H1 (cell line): ENCODE measurements at regions not wholly inside any gene's neighbourhood (a gene's known extent, or its start where the extent isn't known, plus 50 kb on each side); places are given as distances from the start of the nearest gene placed in this dataset.

Experiments
- CTCF ChIA-PET: fragments of 300-600 bp; sonication (Branson Sonifier 250); formaldehyde crosslinking; loops from one replicate; lab custom pipeline; 2021; ENCODE audit not compliant: partially characterized antibody; lab: Charles Lee
- POLR2A ChIA-PET: fragments of 300-600 bp; sonication (Branson Sonifier 250); formaldehyde crosslinking; loops from one replicate; lab custom pipeline; 2021; ENCODE audit warnings: inconsistent platforms; ENCODE audit not compliant: partially characterized antibody; lab: Charles Lee
- DNase-seq, 2 experiments: peaks; one replicate each; pipeline versions ENCODE4 v3.0.0 to v3.0.0-alpha.2; 2010 to 2022; ENCODE audit warnings: low spot score in 2 of 2, low read depth in 1 of 2, mixed read lengths in 1 of 2
- FAIRE-seq: peaks from 2 replicates; lab custom pipeline; 2011; peaks lifted over from hg19 to GRCh38; lab: Jason Lieb, UNC
- H2AFZ ChIP-seq: 2 replicates; pipeline ENCODE4 v1.8.1; 2012; ENCODE audit warnings: low read length, inconsistent platforms
- H2AK5ac ChIP-seq: 2 replicates; pipeline ENCODE4 v1.6.1; 2013; ENCODE audit warnings: low read depth, low read length
- H2BK120ac ChIP-seq: replicated peaks from 2 replicates; pipeline ENCODE3; 2013; ENCODE audit warnings: low read depth, low read length, inconsistent platforms
- H2BK12ac ChIP-seq: 2 replicates; pipeline ENCODE4 v1.6.1; 2013; ENCODE audit warnings: low read depth, low read length
- H2BK15ac ChIP-seq: 2 replicates; pipeline ENCODE4 v1.6.1; 2013; ENCODE audit warnings: low read length
- H2BK20ac ChIP-seq: 2 replicates; pipeline ENCODE4 v1.6.1; 2013; ENCODE audit warnings: low read length
- H2BK5ac ChIP-seq: 2 replicates; pipeline ENCODE4 v1.6.1; 2013; ENCODE audit warnings: low read depth, low read length
- H3K14ac ChIP-seq: 2 replicates; pipeline ENCODE4 v1.6.1; 2013; ENCODE audit warnings: inconsistent platforms; ENCODE audit not compliant: insufficient read length
- H3K18ac ChIP-seq: 2 replicates; pipeline ENCODE4 v1.6.1; 2013; ENCODE audit warnings: low read length; ENCODE audit errors: extremely low read depth
- H3K23ac ChIP-seq: 2 replicates; pipeline ENCODE4 v1.6.1; 2013; ENCODE audit warnings: inconsistent platforms; ENCODE audit not compliant: insufficient read length
- H3K23me2 ChIP-seq: 2 replicates; pipeline ENCODE4 v1.6.1; 2013; ENCODE audit warnings: low read depth, low read length
- H3K27ac ChIP-seq: 2 replicates; pipeline ENCODE4 v1.6.1; 2011; ENCODE audit warnings: low read depth, low read length, inconsistent platforms
- H3K27me3 ChIP-seq, 4 experiments: replicated peaks in 1 of 4; 1 replicate in 1 of 4; 2 replicates in 3 of 4; pipeline versions ENCODE4 v1.6.1 to v1.8.1; 2011 to 2013; ENCODE audit warnings: low read length in 3 of 4, mild to moderate bottlenecking in 3 of 4, inconsistent platforms in 2 of 4, mixed read lengths in 2 of 4, moderate library complexity in 1 of 4; ENCODE audit not compliant: control insufficient read depth in 3 of 4, insufficient read depth in 3 of 4; ENCODE audit errors: extremely low read depth in 1 of 4
- H3K36me3 ChIP-seq, 4 experiments: 2 replicates each; pipeline versions ENCODE4 v1.6.1 to v1.8.1; 2011 to 2013; ENCODE audit warnings: mild to moderate bottlenecking in 4 of 4, low read length in 3 of 4, moderate library complexity in 2 of 4, control low read depth in 1 of 4, inconsistent platforms in 1 of 4; ENCODE audit not compliant: insufficient read depth in 4 of 4, control insufficient read depth in 2 of 4
- H3K4ac ChIP-seq: replicated peaks from 2 replicates; pipeline ENCODE3; 2013; ENCODE audit warnings: low read length, low read depth, mixed read lengths, inconsistent platforms; ENCODE audit not compliant: insufficient read length
- H3K4me1 ChIP-seq, 4 experiments: replicated peaks in 1 of 4; 1 replicate in 1 of 4; 2 replicates in 3 of 4; pipeline versions ENCODE4 v1.6.1 to v1.8.1; 2011 to 2013; ENCODE audit warnings: low read length in 3 of 4, inconsistent platforms in 2 of 4, mixed read lengths in 1 of 4; ENCODE audit not compliant: insufficient read depth in 4 of 4, control insufficient read depth in 3 of 4
- H3K4me2 ChIP-seq, 2 experiments: 2 replicates each; pipeline versions ENCODE4 v1.6.1 to v1.8.1; 2011 to 2013; ENCODE audit warnings: low read depth in 2 of 2, low read length in 2 of 2, control low read depth in 1 of 2, inconsistent platforms in 1 of 2, mild to moderate bottlenecking in 1 of 2; ENCODE audit not compliant: insufficient read depth in 1 of 2
- H3K4me3 ChIP-seq, 4 experiments: fragments of 200-600, 300-600 bp in 1 of 4; sonication (generic), shearing (Covaris generic), sonication (Bioruptor Twin) in 1 of 4; 2 replicates each; pipeline versions ENCODE4 v1.5.1 to v1.8.1; 2011 to 2016; ENCODE audit warnings: low read length in 4 of 4, low read depth in 3 of 4, control low read depth in 2 of 4, inconsistent platforms in 2 of 4, mild to moderate bottlenecking in 2 of 4, mixed read lengths in 1 of 4, moderate library complexity in 1 of 4; ENCODE audit not compliant: insufficient read depth in 2 of 4; ENCODE audit errors: extremely low read depth in 1 of 4
- H3K56ac ChIP-seq: replicated peaks from 2 replicates; pipeline ENCODE3; 2013; ENCODE audit warnings: low read depth, mild to moderate bottlenecking, mixed read lengths, low read length, inconsistent platforms; ENCODE audit not compliant: insufficient read length
- H3K79me1 ChIP-seq: 2 replicates; pipeline ENCODE4 v1.6.1; 2013; ENCODE audit warnings: low read depth, low read length, control low read depth
- H3K79me2 ChIP-seq, 2 experiments: 2 replicates each; pipeline versions ENCODE4 v1.6.1 to v1.8.1; 2012 to 2013; ENCODE audit warnings: low read length in 2 of 2, mild to moderate bottlenecking in 2 of 2, inconsistent platforms in 1 of 2; ENCODE audit not compliant: insufficient read depth in 2 of 2, control insufficient read depth in 1 of 2
- H3K9ac ChIP-seq, 4 experiments: replicated peaks in 1 of 4; 1 replicate in 1 of 4; 2 replicates in 3 of 4; pipeline versions ENCODE4 v1.6.1 to v1.8.1; 2011 to 2013; ENCODE audit warnings: low read depth in 3 of 4, low read length in 3 of 4, control low read depth in 2 of 4, mild to moderate bottlenecking in 2 of 4, moderate library complexity in 2 of 4, inconsistent platforms in 1 of 4; ENCODE audit errors: extremely low read depth in 1 of 4
- H3K9me3 ChIP-seq, 2 experiments: 2 replicates each; pipeline versions ENCODE4 v1.6.1 to v1.8.1; 2012 to 2013; ENCODE audit warnings: mild to moderate bottlenecking in 2 of 2, moderate library complexity in 2 of 2, control low read depth in 1 of 2, inconsistent platforms in 1 of 2, low read depth in 1 of 2, low read length in 1 of 2, mixed read lengths in 1 of 2; ENCODE audit not compliant: insufficient read depth in 2 of 2
- H4K20me1 ChIP-seq, 2 experiments: replicated peaks in 1 of 2; 2 replicates each; pipeline versions ENCODE3 to v1.8.1; 2011 to 2013; ENCODE audit warnings: inconsistent platforms in 2 of 2, low read length in 2 of 2, mild to moderate bottlenecking in 1 of 2; ENCODE audit not compliant: insufficient read depth in 2 of 2, control insufficient read depth in 1 of 2
- H4K5ac ChIP-seq: 2 replicates; pipeline ENCODE4 v1.6.1; 2013; ENCODE audit warnings: low read length, low read depth, mixed read lengths, inconsistent platforms; ENCODE audit not compliant: insufficient read length
- H4K8ac ChIP-seq: 2 replicates; pipeline ENCODE4 v1.8.0; 2013; ENCODE audit warnings: mild to moderate bottlenecking, moderate library complexity, low read length, inconsistent platforms; ENCODE audit not compliant: insufficient read depth; ENCODE audit errors: extremely low read depth
- H4K91ac ChIP-seq: replicated peaks from 2 replicates; pipeline ENCODE3; 2013; ENCODE audit warnings: low read length, mixed read lengths, inconsistent platforms; ENCODE audit not compliant: insufficient read length
- CBX8 ChIP-seq: fragments of 300-800, 300-1000 bp; sonication (generic); IDR thresholded peaks from 2 replicates; pipeline ENCODE4 v1.7.1; 2016; ENCODE audit warnings: low read depth, low read length, borderline replicate concordance
- RAD21 ChIP-seq, 2 experiments: IDR thresholded peaks in 1 of 2; conservative IDR thresholded peaks in 1 of 2; 2 replicates each; pipeline ENCODE4 v1.6.1; 2011; ENCODE audit warnings: low read depth in 2 of 2, low read length in 2 of 2, improper control_type of control experiment in 1 of 2, inconsistent platforms in 1 of 2, mild to moderate bottlenecking in 1 of 2, moderate library complexity in 1 of 2
- TEAD4 ChIP-seq: IDR thresholded peaks from 2 replicates; pipeline ENCODE4 v1.6.1; 2012; ENCODE audit warnings: low read depth, low read length, inconsistent platforms, mixed read lengths
- WGBS, 2 experiments: shearing (Covaris generic) in 1 of 2; methylation state at CpG; one replicate each; pipeline versions ENCODE4 v1.1.6 to v1.1.7; 2013 to 2015; ENCODE audit warnings: low lambda C conversion rate in 2 of 2, mixed read lengths in 2 of 2, inconsistent platforms in 1 of 2, low coverage in 1 of 2, missing lambda C conversion rate in 1 of 2; ENCODE audit not compliant: insufficient replicate concordance in 2 of 2, insufficient coverage in 1 of 2, insufficient read length in 1 of 2; ENCODE audit errors: extremely low coverage in 1 of 2, missing lambda C conversion rate in 1 of 2; 5-methylcytosine and 5-hydroxymethylcytosine counted together
- TF ChIP-seq, protein P1 (sequence below), 3 experiments: IDR thresholded peaks; 1 replicate in 2 of 3; 2 replicates in 1 of 3; pipeline versions ENCODE4 v1.5.1 to v1.6.1; 2011; ENCODE audit warnings: low read length in 3 of 3, mild to moderate bottlenecking in 3 of 3, inconsistent platforms in 2 of 3, low read depth in 1 of 3, moderate library complexity in 1 of 3; ENCODE audit not compliant: insufficient read depth in 1 of 3; ENCODE audit errors: control extremely low read depth in 1 of 3

DNA sequence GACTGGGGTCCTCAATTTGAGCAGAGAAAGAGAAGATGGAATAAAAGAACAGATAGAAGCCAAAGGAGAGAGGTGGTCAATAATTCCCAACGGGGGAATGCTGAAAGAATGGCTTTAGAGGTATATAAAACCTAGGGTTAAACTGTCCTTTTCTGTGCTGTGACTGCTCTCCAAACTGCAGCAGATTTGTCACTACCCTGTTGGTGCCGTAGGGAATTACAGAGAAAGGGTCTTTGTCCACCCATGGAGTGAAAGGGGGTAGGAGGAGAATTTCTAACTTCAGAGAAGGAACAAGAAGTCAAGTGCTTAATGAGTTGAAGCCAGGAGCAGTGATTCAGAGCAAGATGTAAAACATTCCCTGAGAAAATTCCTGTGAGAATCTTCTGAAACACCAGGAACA, 486.5 kb downstream of the NUP35 start:
- H2BK12ac ChIP-seq = no peak overlapping the region; the same call in 1 of the 2 replicates
- no peak overlapping the region for H4K8ac ChIP-seq
- no peak overlapping the region for H2BK5ac ChIP-seq
- no peak overlapping the region for H4K5ac ChIP-seq
- H3K79me2 ChIP-seq = no peaks in the 10 kb centered on the region
- no peak overlapping the region for H3K9ac ChIP-seq
- no peak overlapping the region for H2AK5ac ChIP-seq
- H3K18ac ChIP-seq = no peak overlapping the region
- H2BK20ac ChIP-seq = no peak overlapping the region
- H3K4me2 ChIP-seq = no peak overlapping the region
- no peak overlapping the region for H3K4ac ChIP-seq
- H3K36me3 ChIP-seq = no peaks in the 10 kb centered on the region
- FAIRE-seq (peak; percentile 62), DNase-seq (no peak)
- no peak overlapping the region for H3K23ac ChIP-seq
- no peak overlapping the region for H3K27ac ChIP-seq
- no peaks in the 10 kb centered on the region for H3K79me1 ChIP-seq
- no peak overlapping the region for H2BK120ac ChIP-seq
- WGBS, 2 experiments = 80% methylated on average over 2 of the region's 2 CpGs; no CpG with 5 or more reads in 1 of the 2 experiments
- no peak overlapping the region for H3K4me3 ChIP-seq
- H2BK15ac ChIP-seq = no peak overlapping the region
- no peaks in the 10 kb centered on the region for H4K20me1 ChIP-seq
- peaks cover 0 to 2% (median 0%) of the 10 kb centered on the region in 4 experiments; a peak in 1 of 7 replicates for H3K4me1 ChIP-seq
- no peaks in the 10 kb centered on the region for H3K27me3 ChIP-seq
- POLR2A ChIA-PET = no interaction called here
- H2AFZ ChIP-seq = peak overlapping the region; percentile 71; the same call in 1 of the 2 replicates
- H3K9me3 ChIP-seq = no peaks in the 10 kb centered on the region
- H3K23me2 ChIP-seq = no peaks in the 10 kb centered on the region
- H3K14ac ChIP-seq = no peak overlapping the region
- TF ChIP-seq CBX8 = no peak
- TF ChIP-seq RAD21 (IDR thresholded peaks at IDR 0.05 in 1 of 2, conservative IDR thresholded peaks at IDR 0.05 in 1 of 2; ENCODE audit: low read depth in 2 of 2, low read length in 2 of 2) = peak; percentile 9 to 22; a peak in 2 of 4 replicates
- TF ChIP-seq, protein P1, sequence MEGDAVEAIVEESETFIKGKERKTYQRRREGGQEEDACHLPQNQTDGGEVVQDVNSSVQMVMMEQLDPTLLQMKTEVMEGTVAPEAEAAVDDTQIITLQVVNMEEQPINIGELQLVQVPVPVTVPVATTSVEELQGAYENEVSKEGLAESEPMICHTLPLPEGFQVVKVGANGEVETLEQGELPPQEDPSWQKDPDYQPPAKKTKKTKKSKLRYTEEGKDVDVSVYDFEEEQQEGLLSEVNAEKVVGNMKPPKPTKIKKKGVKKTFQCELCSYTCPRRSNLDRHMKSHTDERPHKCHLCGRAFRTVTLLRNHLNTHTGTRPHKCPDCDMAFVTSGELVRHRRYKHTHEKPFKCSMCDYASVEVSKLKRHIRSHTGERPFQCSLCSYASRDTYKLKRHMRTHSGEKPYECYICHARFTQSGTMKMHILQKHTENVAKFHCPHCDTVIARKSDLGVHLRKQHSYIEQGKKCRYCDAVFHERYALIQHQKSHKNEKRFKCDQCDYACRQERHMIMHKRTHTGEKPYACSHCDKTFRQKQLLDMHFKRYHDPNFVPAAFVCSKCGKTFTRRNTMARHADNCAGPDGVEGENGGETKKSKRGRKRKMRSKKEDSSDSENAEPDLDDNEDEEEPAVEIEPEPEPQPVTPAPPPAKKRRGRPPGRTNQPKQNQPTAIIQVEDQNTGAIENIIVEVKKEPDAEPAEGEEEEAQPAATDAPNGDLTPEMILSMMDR (IDR thresholded peaks at IDR 0.05; ENCODE audit: control extremely low read depth in 1 of 3, insufficient read depth in 1 of 3, low read depth in 1 of 3, low read length in 3 of 3) = peak in 2 of 3 experiments; percentile 13 to 38; a peak in 1 of 4 replicates
- TF ChIP-seq TEAD4 = no peak
- no peak overlapping the region for H4K91ac ChIP-seq
- CTCF ChIA-PET = interaction anchor here (0.9 to 1.2 kb wide), 3 partner anchors 10 to 33 kb away, joined by 3 read pairs; no protein-coding TSS in a partner anchor
- no peak overlapping the region for H3K56ac ChIP-seq
